GM11168 (cell line): ENCODE measurements at regions not wholly inside any gene's neighbourhood (a gene's known extent, or its start where the extent isn't known, plus 50 kb on each side); places are given as distances from the start of the nearest gene placed in this dataset.
"Not testable (repeated sequence)": the region's sequence is repeated elsewhere in the genome, so short reads cannot be mapped to it uniquely, and the experiment has no call there.

Experiments
- in situ Hi-C: fragments of 300-500 bp; cut with MboI; formaldehyde crosslinking; loops from one replicate; pipeline ENCODE4 v1.12.0; 2022; ENCODE audit warnings: low sequenced_read_pairs; ENCODE audit not compliant: unreplicated experiment

DNA sequence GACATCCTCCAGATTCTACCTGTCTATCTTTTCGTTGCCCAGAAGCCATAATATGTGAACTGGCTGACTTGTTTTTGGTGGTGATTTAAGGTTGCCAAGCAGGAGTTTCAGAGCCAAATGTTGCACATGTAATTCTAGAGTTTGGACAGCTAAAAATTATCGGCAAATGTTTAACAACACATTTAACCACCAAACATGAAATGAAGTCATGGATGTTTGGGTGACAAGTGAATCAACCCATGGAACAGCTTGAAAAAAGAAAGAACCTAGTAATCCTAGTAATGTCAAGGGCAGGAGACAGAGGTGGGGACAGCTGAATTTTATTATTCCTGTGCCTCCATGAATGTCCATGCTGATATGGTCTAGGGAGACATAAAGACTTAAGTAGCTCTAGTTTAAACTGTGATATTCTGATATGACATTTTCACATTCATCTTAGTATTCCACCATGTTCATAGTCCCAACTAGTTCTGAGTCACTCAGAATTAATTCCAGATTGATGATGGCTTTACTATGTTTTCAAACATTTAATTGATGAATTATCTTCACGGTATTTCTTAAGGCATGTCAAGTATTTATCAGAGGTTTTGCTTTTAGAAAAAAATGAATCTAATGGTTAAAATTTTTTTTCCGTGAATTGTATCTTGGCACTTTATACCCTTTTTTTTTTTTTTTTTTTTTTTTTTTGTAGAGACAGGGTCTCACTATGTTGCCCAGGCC lies 101.7 kb downstream of the SOCS6 start:
- in situ Hi-C loops, result no loop called here

DNA sequence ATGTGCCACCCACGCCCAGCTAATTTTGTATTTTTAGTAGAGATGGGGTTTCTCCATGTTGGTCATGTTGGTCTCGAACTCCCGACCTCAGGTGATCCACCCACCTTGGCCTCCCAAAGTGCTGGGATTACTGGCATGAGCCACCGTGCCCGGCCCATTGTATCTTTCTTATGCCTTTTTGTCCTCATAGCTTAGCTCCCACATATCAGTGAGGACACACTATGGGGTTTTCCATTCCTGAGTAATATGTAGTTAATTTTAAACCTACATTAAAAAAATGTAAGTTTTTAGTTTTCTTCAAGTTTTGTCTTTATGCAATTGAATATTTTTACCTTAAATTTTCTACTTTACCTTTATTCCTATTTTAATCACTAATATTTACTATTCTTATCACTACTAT lies 100.2 kb downstream of the SOCS6 start:
- in situ Hi-C loops, result not testable (repeated sequence)

DNA sequence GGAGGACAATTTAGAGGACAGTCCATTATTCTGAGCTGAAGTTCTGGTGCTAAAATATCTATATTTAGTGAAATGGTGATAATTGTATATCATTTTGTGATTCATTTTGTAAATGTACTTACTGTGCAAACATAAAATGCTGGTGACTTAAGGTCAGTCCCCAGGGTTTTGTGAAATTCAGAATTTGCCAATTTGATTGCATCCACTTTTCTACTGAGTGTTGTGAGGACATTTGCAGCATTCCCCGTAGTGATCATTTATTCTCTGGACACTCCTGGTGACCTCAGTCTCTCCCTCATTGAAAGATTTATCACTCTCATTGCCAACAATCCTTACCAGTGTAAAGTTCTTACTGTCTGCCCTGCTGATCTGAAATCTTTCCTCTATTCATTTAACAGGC lies 98.2 kb downstream of the SOCS6 start:
- in situ Hi-C loops, result no loop called here

DNA sequence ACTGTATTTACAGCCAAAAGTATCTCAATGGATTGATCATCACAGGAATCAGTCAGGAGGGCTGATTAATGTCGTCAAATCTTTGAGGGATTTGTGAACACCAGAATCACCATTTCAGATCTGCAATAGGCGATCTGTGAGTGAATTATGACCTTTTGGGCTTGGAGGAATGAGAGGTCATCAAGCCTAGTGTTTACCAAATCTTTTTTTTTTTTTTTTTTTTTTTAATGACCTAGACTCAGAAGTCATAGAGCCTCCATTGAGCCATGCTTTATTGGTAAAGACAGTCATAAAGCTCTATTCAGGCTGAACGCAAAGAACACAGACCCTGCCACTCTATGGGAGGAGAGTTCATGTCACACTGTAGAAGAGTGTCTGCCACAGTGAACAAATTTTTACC lies 97.7 kb downstream of the SOCS6 start:
- in situ Hi-C loops, result no loop called here

DNA sequence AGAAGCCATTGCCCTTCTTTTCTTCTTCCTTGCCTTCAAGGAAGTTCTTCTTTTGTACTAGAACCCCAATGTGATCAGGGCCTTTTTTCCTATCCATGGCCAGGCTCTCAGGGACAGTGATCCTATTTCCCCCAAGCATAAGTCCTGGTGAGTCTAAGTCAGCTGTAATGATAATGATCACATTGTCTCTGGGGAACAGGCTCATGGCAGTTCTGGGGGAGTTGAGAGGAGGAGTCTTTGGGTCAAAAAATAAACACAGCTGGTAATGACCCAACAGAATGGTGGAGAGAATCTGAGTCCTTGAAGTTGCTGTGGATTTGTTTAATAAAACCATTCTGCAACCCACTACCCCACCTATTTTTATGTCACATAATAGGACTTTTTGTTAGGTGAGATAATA lies 96.6 kb downstream of the SOCS6 start:
- in situ Hi-C loops, result no loop called here

DNA sequence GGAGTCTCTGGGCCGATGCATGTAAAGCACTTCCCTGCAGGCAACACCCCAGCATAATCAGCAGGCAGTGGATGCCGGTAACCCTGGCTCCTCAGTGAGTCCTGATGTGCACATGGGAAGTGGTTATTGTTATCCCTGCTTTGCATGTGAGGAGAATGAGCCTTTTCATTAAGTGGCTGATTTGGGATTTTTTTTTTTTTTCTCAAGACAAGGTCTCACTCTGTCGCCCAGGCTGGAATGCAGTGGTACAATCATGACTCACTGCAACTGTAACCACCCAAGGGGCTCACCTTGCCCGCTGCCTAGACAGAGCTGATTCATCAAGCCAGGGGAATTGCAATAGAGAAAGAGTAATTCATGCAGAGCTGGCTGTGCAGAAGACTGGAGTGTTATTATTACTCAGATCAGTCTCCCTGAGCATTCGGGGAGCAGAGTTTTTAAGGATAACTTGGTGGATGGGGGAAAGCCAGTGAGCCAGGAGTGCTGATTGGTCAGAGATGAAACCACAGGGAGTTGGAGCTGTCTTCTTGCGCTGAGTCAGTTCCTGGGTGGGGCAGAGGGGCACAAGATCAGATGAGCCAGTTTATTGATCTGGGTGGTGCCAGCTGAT lies 95.4 kb downstream of the SOCS6 start:
- in situ Hi-C loops, result no loop called here

DNA sequence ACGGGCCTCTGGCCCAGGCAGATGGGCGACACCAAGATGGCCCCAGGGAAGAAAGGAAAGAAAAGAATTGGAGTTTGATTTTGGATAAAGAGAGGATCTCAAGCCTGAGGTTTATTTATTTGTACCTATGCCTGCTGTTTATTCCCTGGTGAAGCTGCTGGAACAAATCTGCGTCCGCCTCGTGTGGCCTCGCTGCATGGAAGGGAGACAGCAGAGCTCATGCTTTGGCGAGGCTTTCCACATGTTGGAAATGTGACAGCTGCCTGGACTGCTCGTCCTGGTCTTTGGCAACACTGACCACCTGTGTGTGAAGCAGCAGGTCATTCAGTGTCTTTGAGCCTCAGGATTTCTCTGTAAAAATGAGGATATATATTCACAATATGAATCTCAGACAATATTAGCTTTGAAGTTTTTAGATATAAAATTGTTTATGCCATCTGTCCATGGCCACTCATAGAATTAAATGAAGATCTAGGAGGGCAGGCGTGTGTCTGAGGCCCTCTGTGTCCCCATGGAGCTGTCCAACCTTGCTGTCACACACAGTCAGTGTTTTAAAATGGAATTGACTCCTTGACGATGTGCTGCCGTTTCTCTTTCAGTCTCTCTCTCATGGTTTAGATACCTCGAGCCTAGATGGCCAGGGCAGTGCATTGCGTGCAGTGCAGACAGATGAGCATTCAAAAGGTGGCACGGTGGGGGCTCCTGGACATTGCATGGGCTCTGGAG lies 94.3 kb downstream of the SOCS6 start:
- in situ Hi-C loops, result no loop called here

DNA sequence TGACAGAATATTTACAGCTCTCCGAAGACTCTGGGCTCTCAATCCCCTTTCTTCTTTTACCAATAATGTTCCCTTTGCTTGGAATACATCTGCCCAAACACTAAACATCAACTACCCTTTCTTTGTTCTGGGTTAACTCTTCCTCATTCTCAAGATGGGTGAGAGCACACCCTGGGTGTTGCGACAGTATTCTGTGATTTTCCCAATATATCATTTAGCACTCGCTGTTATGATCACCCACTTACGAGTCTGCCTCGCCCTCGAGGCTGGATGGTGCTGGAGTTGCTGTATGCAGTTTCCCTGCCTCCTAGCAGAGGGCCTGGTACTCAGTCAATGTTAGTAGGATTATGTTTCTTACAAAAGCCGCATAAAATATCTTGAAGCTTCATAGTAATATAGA lies 93.2 kb downstream of the SOCS6 start:
- in situ Hi-C loops, result no loop called here

DNA sequence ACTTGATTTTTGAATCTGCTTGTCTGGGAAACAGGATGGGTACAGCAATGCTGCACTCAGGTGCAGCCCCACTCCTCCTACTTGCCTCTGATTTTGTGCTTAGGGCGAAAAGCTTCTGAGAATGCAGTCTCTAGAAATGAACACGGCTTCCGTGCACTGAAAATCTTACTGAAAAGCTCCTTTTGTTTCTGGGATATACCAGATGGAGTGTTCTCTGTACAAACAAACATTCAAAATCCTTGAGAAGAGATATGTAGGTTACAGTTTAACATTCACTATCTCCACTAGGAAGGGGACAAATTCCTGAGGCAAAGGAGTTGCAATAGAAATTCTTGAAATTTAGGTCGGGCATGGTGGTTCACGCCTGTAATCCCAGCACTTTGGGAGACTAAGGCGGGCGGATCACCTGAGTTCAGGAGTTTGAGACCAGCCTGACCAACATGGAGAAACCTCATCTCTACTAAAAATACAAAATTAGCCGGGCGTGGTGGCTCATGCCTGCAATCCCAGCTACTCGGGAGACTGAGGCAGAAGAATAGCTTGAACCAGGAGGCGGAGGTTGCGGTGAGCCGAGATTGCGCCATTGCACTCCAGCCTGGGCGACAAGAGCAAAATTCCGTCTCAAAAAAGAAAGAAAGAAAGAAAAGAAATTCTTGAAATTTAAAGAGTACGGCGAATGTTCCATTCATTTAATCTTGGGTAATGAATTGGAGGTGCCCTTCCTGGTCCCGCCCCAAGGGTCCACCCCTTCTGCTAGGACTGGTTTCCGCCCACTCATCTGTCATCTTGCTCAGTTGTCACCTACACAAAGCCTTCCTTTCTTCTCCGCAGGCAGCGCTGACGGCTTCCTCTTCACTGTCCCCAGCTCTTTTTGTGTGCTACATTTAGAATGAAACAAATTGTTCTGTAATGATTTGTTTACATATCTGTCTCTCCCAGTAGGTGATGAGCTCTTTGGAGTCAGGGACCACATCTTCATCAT lies 92.4 kb downstream of the SOCS6 start:
- in situ Hi-C loops, result no loop called here
